ENCODE measurements at regions not wholly inside any gene's neighbourhood (a gene's known extent, or its start where the extent isn't known, plus 50 kb on each side); places are given as distances from the start of the nearest gene placed in this dataset.

DNA sequence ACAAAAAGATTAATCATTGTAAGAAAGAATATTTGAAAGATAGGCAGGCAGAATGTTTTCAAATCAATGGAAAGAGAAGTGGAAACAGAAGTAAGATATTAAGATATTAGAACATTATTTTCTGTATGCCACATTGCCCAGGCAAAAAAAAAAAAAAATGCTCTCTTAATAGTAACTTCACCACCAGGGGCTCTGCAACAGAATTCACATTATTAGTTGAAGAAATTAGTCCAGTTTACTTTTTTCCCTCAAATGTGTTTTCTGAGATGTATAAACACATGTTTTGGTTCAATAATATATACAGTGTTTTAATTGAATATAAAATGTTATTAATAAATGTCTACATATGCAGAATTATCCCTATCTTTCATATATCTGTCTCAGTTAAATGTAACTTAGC, 78.0 kb upstream of the ADAD1 start:
- no peaks in the 10 kb centered on the region for H3K9me3 ChIP-seq (ENCODE audit: control insufficient read depth, insufficient read depth, low read depth, low read length)
- H3K9ac ChIP-seq (ENCODE audit: low read length) = no peak overlapping the region
- no peaks in the 10 kb centered on the region for H3K4me1 ChIP-seq (ENCODE audit: control insufficient read depth, insufficient read depth, low read length)
- H3K27ac ChIP-seq (ENCODE audit: low read depth, low read length) = no peak overlapping the region
- no peaks in the 10 kb centered on the region for H3K27me3 ChIP-seq (ENCODE audit: control insufficient read depth, insufficient read depth, low read length)
- peaks cover 9% of the 10 kb centered on the region for H3K36me3 ChIP-seq (ENCODE audit: control insufficient read depth, insufficient read depth, low read length)
- H3K4me3 ChIP-seq (ENCODE audit: low read depth, low read length) = no peak overlapping the region

DNA sequence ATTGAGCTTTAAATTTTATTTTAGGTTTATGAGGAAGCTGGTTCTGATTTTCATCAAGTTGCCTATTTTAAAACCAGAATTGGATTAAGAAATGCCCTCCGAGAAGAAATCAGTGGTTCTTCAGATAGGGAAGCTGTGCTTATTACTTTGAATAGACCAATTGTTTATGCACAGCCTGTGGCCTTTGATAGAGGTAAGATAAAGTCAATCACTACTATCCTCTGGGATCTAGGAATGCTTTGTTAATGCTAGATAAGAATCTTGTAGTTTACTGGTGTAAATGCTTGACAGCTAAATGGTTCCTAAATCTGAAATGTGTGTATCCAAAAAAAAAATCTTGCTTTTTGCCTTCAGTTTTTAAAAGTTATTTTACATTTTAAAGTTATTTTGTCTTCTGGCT, 73.0 kb upstream of the ADAD1 start:
- Histone ChIP-seq H3K9me3 (ENCODE audit: control insufficient read depth, insufficient read depth, low read depth, low read length) (no peaks in the 10 kb centered on the region), H3K36me3 (ENCODE audit: control insufficient read depth, insufficient read depth, low read length) (peaks cover 24% of the 10 kb centered on the region), H3K9ac (ENCODE audit: low read length) (no peak overlapping the region), H3K4me3 (ENCODE audit: low read depth, low read length) (no peak overlapping the region), H3K4me1 (ENCODE audit: control insufficient read depth, insufficient read depth, low read length) (no peaks in the 10 kb centered on the region), H3K27me3 (ENCODE audit: control insufficient read depth, insufficient read depth, low read length) (no peaks in the 10 kb centered on the region), H3K27ac (ENCODE audit: low read depth, low read length) (no peak overlapping the region)

DNA sequence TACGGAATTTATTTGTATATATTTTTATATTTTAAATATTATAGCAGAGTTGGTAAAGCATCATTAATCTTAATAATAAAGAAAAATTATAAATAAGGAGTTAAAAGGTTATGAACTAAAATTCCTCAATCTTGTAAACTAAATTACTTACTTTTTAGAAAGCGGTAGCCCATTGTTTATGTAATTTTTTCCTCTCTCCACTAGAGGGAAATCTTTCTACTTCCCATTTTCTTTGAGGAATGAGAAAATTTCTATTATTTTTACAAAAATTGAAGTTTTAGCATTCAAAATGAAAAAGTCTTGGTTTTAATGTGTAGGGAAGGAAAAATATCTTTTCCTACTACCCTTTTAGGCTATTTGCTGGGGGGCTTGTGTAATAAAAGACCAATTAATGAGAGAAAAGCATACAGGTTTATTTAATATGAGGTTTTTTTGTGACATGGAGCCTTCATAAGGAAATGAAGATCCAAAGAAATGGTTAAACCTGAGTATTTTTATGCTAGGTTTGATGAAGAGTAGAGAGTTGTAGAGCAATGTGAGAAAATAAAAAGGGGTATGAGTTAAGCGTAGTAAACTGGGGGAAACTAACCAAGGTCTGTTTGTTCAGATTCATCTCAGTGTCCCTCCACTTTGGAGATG, 68.7 kb upstream of the ADAD1 start:
- H3K27me3 ChIP-seq (ENCODE audit: control insufficient read depth, insufficient read depth, low read length) = no peaks in the 10 kb centered on the region
- no peaks in the 10 kb centered on the region for H3K4me1 ChIP-seq (ENCODE audit: control insufficient read depth, insufficient read depth, low read length)
- no peak overlapping the region for H3K27ac ChIP-seq (ENCODE audit: low read depth, low read length)
- H3K9ac ChIP-seq (ENCODE audit: low read length) = no peak overlapping the region
- H3K9me3 ChIP-seq (ENCODE audit: control insufficient read depth, insufficient read depth, low read depth, low read length) = no peaks in the 10 kb centered on the region
- no peak overlapping the region for H3K4me3 ChIP-seq (ENCODE audit: low read depth, low read length)
- peaks cover 18% of the 10 kb centered on the region for H3K36me3 ChIP-seq (ENCODE audit: control insufficient read depth, insufficient read depth, low read length)

DNA sequence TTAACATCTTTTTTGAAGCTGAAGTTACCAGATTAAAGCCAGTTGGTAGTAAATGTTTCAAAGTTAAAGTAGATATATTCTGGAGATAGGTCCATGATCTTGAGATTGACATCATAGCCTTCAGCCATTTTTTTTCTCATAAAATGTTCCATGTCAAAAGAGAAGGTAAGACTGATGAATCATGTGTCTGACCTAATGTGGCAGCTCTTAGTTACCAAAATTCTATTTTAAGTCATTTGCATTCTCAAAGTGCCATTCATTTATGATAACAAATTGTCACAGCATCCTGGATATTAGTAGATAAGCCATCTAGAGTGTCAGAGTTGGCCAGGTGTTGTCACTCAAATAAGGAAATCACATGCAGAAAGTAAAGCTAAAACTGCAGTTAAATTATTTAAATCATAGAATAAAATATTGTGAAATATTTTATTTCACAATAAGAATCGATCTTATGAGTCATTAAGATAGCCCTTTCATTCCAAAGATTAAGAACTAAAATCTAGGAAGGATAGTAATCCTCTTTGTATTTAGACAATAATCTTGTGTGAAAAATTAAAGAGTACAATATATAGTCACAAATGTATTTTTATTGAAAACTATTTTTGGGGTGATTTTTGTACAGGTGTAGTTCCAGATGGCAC, 65.7 kb upstream of the ADAD1 start:
- no peak overlapping the region for H3K9ac ChIP-seq (ENCODE audit: low read length)
- no peaks in the 10 kb centered on the region for H3K4me1 ChIP-seq (ENCODE audit: control insufficient read depth, insufficient read depth, low read length)
- no peak overlapping the region for H3K4me3 ChIP-seq (ENCODE audit: low read depth, low read length)
- no peaks in the 10 kb centered on the region for H3K9me3 ChIP-seq (ENCODE audit: control insufficient read depth, insufficient read depth, low read depth, low read length)
- H3K36me3 ChIP-seq (ENCODE audit: control insufficient read depth, insufficient read depth, low read length) = peaks cover 39% of the 10 kb centered on the region
- no peaks in the 10 kb centered on the region for H3K27me3 ChIP-seq (ENCODE audit: control insufficient read depth, insufficient read depth, low read length)
- H3K27ac ChIP-seq (ENCODE audit: low read depth, low read length) = no peak overlapping the region

DNA sequence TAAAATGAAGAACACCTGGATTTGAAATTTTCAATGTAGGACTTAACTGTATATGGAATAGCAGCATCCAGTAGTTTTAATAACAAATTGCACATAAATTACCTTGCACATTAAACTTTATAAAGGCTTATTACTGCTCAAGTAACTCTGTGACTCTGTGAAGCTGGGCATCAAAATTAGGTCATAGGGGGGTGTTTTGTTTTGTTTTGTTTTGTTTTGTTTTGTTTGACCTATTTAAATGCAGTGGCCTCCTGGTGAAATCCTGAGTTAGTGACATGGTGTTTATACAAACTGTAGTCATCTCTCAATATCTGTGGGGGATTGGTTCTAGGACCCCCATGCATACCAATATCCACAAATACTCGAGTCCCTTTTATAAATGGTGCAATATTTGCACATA, 51.9 kb upstream of the ADAD1 start:
- Histone ChIP-seq H3K9ac (ENCODE audit: low read length) (no peak overlapping the region), H3K36me3 (ENCODE audit: control insufficient read depth, insufficient read depth, low read length) (peaks cover 46% of the 10 kb centered on the region), H3K9me3 (ENCODE audit: control insufficient read depth, insufficient read depth, low read depth, low read length) (no peaks in the 10 kb centered on the region), H3K27me3 (ENCODE audit: control insufficient read depth, insufficient read depth, low read length) (no peaks in the 10 kb centered on the region), H3K27ac (ENCODE audit: low read depth, low read length) (no peak overlapping the region), H3K4me3 (ENCODE audit: low read depth, low read length) (no peak overlapping the region), H3K4me1 (ENCODE audit: control insufficient read depth, insufficient read depth, low read length) (no peaks in the 10 kb centered on the region)

DNA sequence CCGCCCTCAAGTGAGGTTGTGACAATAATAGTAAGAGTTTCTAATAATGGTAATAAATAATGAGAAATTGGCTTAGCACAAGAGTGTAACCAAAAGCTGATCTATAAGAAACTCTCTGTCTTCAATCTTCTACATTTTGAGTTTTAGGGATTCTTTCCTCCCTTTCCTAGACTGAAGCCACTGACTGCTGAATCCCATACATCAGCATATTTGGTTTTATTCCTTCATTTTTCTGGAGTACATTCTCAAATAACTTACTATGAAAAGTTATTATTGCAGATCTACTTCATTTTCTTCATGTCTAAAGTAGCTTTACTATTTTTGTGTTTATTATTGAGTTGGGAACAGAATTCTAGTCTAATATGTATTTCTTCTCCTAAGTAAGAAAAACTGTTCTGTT, 49.9 kb upstream of the ADAD1 start:
- Histone ChIP-seq H3K4me3 (ENCODE audit: low read depth, low read length) (no peak overlapping the region), H3K27ac (ENCODE audit: low read depth, low read length) (no peak overlapping the region), H3K4me1 (ENCODE audit: control insufficient read depth, insufficient read depth, low read length) (no peaks in the 10 kb centered on the region), H3K9ac (ENCODE audit: low read length) (no peak overlapping the region), H3K27me3 (ENCODE audit: control insufficient read depth, insufficient read depth, low read length) (no peaks in the 10 kb centered on the region), H3K36me3 (ENCODE audit: control insufficient read depth, insufficient read depth, low read length) (peaks cover 38% of the 10 kb centered on the region), H3K9me3 (ENCODE audit: control insufficient read depth, insufficient read depth, low read depth, low read length) (no peaks in the 10 kb centered on the region)
